Activated CD4-positive, CD25-positive, alpha-beta regulatory T cell treated with anti-CD3 and anti-CD28 coated beads, Interleukin-2, amount 50 U/mL, for 24 hours (primary cell): ENCODE measurements at regions not wholly inside any gene's neighbourhood (a gene's known extent, or its start where the extent isn't known, plus 50 kb on each side); places are given as distances from the start of the nearest gene placed in this dataset.
A peak's percentile ranks its signal among the peaks of the same experiment; 100 is the strongest.

Source experiments
- ATAC-seq, 2 donors: fragments of 150-1000 bp; cut with Tn5 transposase; one replicate each; pipeline ENCODE4 v1.10.0; 2021; ENCODE audit warnings: mild to moderate bottlenecking in 1 of 2, moderate library complexity in 1 of 2

GRCh38 chr6:14707971-14708465 lies 537.9 kb upstream of the JARID2 start:
- ATAC-seq: no peak

- no peak for ATAC-seq
Measured at GRCh38 chr6:14709066-14709670, 536.7 kb upstream of the JARID2 start.

- ATAC-seq: no peak
Measured at GRCh38 chr6:14709900-14710299, 536.0 kb upstream of the JARID2 start.

GRCh38 chr6:14710421-14710820 lies 535.4 kb upstream of the JARID2 start:
- no peak for ATAC-seq

GRCh38 chr6:14711056-14711703 lies 534.7 kb upstream of the JARID2 start:
- ATAC-seq: peak; percentile 58 to 60

GRCh38 chr6:14711704-14712379 lies 534.0 kb upstream of the JARID2 start:
- no peak for ATAC-seq

- no peak for ATAC-seq
Measured at GRCh38 chr6:14713008-14713960, 532.6 kb upstream of the JARID2 start.

- ATAC-seq: no peak
Measured at GRCh38 chr6:14713966-14714631, 531.8 kb upstream of the JARID2 start.

- ATAC-seq: no peak
Measured at GRCh38 chr6:14715076-14715475, 530.8 kb upstream of the JARID2 start.

- ATAC-seq: no peak
Measured at GRCh38 chr6:14716499-14717146, 529.2 kb upstream of the JARID2 start.

GRCh38 chr6:14717307-14717706 lies 528.6 kb upstream of the JARID2 start:
- ATAC-seq: peak; percentile 41 to 53

- no peak for ATAC-seq
Measured at GRCh38 chr6:14718861-14719260, 527.0 kb upstream of the JARID2 start.

GRCh38 chr6:14719270-14719669 lies 526.6 kb upstream of the JARID2 start:
- ATAC-seq: no peak

- ATAC-seq: no peak
Measured at GRCh38 chr6:14720411-14721102, 525.3 kb upstream of the JARID2 start.

- ATAC-seq: no peak
Measured at GRCh38 chr6:14721103-14721758, 524.6 kb upstream of the JARID2 start.

- no peak for ATAC-seq
Measured at GRCh38 chr6:14722001-14722562, 523.8 kb upstream of the JARID2 start.

- ATAC-seq: peak in 1 of 2 donors; percentile 13
Measured at GRCh38 chr6:14722704-14723103, 523.2 kb upstream of the JARID2 start.

- no peak for ATAC-seq
Measured at GRCh38 chr6:14723535-14724086, 522.3 kb upstream of the JARID2 start.

GRCh38 chr6:14724549-14724948 lies 521.3 kb upstream of the JARID2 start:
- ATAC-seq: no peak
